GM18873 (cell line): ENCODE measurements at regions not wholly inside any gene's neighbourhood (a gene's known extent, or its start where the extent isn't known, plus 50 kb on each side); places are given as distances from the start of the nearest gene placed in this dataset.

ENCODE experiments used
- ATAC-seq: cut with Tn5 transposase; IDR thresholded peaks from one replicate; pipeline ENCODE4 v1.9.1; 2021; ENCODE audit warnings: mild to moderate bottlenecking, moderate library complexity, moderate number of reproducible peaks; ENCODE audit not compliant: unreplicated experiment, low FRiP score

DNA sequence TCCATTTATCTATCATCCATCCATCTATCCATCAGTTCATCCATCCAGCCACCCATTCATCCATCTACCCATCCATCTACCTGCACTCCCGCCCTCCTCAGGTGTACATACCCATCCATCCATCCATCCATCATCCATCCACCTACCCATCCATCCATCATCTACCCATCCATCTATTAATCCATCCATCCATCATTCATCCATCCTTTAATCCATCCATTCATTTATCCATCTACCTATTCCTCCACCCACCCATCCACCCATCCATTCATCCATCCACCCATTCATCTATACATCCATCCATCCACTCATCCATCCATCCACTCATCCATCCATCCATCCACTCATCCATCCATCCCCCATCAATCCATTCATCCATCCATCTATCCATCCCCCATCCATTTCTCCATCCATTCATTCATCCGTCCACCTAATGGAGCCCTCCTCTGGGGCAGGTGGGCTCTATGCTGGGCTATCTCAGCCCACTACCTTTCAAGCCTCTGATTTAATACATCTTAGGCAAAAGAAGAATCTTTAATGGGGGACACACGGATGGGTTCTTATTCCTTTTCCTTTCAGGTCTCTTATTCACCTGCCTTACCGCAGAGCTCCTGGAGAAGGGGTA lies 178.9 kb downstream of the URI1 start:
- ATAC-seq, result no peak

DNA sequence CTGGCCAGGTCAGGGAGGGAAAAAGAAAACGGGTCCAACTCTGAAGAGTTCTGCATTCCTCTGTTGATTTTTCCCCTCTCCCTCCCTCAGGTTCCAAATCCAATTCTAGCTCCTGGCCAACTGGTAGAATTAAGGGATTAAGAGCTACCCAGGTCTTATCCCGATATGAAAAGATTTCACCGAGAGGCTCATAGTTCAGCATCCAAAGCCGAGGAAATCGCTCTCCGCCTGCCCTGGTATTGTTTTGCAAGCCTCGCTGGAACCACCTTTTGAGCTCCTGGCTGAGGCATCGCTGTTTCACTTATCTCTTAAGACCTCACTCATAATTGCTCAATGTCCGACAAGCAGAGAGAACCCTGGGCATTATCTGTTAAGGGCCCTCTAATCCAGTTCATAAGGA lies 180.4 kb downstream of the URI1 start:
- ATAC-seq, result no peak

DNA sequence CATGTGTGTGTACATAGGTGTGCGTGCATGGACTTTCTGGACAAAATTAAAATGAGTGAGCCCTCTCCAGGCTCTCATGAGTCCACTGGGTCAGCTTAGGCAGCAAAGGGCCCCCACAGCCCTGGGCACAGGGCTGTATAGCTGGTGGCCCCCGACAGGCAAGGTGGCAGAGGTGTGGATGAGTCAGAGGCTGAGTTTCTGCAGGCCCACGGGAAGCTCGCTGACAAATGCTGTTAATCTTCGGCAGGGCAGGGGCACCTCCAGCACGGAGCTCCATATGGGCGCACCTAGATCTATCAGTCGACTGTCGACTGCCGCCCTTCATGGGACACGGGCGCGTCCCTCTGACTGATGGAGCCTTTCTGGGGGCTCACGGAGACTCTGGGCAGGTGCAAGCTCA lies 181.1 kb downstream of the URI1 start:
- ATAC-seq, result no peak

DNA sequence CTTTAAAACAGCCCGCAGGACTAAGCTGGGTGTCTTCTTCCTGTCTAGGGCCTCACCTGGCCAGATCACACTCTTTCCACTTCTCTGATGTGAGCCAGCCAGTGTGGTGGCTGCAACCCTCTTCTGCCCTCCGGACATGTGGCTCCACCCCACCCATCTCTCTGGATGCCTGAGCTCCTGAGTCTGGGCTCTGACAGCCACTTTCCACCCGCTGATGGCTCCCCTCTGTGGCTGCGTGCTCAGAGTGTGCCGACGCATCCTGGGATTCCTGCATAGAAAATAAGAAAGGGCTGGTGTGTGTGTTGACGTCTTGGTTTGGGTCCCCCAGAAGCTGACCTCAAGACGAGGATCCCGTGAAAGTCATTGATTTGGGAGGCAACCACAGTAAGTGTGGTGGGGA lies 181.6 kb downstream of the URI1 start:
- no peak for ATAC-seq

DNA sequence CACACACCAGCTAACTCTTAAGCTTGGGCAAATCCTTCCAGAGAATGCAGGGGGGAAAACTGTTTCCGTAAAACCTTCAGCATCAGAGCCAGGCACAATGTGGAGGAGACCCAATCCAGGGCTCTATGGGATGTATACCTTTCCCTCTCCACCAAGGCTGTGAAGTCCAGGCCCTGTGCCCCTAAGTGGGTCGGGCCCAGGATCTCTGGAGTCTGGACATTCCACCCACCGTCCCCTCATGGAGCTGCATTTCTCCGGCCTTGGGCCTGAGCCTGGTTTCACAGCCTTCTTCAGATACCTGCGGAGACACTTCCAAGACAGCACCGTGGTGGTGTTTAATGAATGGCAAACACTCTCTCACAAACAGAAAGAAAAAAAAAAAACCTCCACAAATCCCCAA lies 186.2 kb downstream of the URI1 start:
- no peak for ATAC-seq

DNA sequence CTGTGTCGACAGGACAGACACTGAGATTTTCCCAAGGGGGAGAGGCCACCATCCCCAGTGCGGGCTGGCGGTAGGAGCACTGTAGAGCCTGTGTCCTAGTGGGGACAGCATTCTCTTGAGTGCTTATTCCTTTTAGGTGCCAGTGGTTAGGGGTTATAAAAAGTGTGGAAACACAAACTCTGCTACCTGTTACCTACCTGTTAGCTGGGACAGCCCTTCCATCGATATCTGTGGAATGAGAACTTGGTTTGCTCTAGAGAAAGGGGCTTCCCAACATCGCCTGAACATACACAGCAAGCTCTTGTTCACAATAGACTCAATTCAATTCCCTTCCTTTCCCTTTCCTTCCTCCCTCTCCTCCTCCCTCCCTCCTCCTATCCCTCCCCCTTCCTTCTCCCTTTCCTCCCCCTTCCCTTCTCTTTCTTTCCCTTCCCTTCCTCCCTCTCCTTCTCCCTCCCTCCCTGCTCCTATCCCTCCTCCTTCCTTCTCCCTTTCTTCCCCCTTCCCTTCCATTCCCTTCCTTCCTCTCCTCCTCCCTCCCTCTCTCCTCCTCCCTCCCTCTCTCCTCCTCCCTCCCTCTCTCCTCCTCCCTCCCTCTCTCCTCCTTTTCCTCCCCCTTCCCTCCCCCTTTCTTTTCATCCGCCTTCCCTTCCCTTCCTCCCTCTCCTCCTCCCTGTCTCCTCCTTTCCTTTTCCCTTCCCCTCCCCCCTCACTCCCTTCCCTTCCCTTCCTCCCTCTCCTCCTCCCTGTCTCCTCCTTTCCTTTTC lies 188.5 kb downstream of the URI1 start:
- no peak for ATAC-seq

DNA sequence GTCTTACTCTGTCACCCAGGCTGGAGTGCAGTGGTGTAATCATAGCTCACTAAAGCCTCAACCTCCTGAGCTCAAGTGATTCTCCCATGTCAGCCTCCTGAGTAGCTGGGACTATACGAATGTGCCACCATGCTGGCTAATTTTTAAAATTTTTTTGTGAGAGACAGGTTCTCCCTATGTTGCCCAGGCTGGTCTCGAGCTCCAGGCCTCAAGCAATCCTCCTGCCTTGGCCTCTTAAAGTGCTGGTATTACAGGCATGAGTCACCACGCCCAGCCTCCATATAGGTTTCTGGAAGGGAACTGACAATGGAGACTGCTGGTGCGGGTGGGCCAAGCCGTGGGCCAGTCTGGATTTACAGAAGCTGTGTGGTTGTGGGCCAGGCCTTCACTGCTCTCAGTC lies 189.2 kb downstream of the URI1 start:
- ATAC-seq, result no peak

DNA sequence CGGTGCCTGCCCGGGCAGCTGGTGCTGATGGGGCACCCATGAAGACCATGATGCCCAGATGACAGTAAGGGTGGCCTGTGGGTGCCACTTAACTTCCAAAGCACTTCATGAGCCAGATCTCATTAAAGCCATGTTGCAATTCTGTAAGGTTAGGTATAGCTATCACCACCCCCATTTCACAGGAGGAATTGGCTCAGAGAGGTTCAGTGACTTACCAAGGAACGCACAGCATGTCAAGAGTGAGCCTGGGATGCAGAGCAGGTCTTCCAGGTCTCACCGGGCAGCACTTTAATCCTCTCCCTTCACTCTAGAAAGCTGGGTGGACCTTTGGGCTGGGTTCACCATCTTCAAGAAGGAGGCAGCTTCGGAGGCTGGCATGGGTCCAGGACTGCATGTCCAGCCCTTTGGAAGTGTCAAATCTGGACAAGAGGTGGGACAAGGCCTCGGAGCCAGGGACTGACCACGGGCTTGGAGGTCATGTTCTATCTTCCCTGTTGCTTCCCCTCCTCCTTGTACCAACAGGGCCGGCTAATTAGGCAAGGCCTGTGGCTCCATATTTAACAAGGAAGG lies 189.8 kb downstream of the URI1 start:
- no peak for ATAC-seq

DNA sequence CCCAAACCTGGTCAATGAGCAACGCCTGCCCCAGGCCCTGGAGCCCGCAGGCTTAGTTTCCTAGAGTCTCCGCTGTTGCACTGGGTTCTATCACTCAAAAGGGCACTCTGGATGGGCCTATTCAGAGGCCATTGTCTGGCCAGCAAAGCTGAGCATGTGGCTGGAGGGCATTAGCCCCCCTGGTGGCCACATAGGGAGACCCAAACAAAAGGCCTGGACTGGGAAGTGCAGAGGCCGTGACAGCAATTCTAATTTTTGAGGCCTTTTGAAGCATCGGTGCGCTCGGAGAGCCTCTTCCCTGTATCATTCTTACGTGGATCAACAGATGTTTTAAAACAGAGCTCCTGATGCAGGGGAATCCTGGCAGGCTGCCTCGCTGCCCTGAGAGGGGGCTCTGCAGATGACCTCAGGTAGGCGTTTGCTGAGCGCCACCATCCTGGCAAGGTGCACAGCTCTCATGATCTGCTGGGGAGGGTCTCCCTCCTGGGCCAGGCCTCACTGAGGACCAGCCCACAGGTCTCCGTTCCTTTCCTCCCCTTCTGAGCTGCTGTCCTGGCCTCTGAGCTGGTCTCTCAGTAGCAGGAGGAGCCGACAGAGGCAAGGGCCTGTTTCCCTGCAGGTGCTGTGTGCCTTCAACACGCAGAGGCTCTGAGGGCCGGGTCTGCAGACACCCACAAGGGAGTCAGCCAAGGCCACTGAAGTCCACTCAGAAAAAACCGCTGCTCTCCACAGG lies 190.5 kb downstream of the URI1 start:
- no peak for ATAC-seq

DNA sequence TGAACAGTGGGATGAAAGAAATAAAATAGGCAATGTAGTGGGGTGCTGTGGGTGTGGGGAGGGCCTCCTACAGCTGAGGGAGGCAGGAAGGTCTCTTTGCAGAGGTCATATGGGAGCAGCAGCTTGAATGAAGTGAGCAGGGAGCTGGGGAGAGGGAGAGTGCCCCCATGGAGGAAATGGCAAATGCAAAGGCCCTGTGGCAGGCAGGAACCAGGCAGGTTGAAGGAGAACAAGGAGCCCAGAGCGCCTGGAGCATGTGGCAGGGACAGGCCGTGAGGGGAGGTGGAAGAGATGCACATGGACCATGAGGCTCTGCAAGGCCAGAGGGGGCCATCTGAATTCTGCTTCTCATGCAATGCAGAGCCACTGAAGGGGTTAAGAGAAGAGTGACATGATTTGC lies 191.8 kb downstream of the URI1 start:
- ATAC-seq, result no peak

DNA sequence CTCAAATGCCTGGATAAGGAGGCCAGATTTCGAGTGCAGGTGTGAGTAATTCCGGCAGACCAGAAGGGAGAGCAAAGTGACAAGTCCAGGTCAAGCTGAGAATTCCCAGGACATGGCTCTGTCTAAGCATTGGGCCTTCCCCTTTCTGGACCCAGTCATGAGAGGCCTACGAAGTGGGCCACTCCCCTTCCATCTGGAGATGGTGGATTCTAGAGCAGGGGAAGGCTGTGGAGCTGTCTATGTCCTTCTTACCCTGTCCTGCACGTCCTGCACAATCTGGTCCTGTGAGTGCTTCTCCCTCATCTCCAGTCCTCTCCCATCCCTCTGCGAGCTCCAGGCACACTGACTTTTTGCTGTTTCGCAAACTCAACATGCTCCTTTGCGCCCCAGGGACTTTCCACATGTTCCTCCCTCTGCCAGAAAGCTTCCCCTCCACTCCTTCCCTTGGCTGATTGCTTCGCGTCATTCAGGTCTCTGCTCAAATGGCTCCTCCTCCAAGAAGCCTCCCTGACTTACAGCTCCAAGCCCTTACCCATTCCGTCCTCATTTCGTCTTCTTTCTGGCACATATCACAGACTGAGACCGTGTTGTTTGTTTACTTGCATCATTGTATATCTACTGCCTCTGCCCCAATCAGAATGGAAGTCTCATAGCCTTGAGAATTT lies 193.2 kb downstream of the URI1 start:
- no peak for ATAC-seq

DNA sequence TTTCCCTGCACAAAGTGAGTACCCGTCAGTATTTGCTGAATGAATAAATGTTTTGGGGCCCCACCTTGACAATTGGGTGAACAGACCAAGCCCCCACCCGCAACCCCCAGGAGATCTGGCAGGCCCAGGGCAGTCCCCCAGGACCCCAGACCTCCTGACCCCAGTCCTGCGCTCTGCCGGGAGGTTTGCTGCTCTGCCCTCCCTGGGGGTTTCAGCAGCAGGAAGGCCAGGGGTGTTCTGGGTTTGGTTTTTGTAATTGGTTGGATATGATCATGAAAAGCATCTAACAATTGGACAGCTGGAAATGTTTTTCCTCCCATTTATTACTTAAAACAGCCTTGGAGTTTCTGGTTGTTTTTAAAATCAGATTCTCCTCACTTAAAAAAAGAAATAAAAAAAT lies 193.8 kb downstream of the URI1 start:
- ATAC-seq, result no peak

DNA sequence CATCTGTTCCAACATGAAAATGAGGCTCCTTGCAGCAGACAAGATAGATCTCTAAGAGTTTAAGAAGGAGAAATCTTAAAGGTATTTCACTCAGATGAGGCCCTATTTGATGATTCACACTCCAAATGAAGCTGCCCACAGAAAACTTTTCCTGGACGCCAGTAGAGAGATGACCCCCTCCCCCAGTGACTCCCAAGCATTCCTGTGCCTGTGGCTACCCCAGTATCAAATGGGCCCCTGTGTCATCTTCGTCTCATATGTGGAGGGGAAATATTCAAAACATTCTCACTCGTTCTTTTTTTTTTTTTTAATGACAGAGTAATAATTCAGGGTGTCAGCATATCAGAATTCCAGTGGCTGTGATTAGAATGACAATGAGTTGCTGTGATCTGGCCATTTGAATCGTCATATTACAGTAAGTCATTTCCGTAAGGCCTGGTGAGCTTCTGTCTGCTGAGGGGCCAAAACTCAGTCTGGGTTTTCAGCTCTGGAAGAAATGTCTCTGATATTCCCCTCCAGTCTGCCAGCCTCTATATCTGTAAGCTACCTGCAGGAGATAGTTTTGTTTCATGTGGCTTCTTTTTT lies 194.7 kb downstream of the URI1 start:
- ATAC-seq, result no peak

DNA sequence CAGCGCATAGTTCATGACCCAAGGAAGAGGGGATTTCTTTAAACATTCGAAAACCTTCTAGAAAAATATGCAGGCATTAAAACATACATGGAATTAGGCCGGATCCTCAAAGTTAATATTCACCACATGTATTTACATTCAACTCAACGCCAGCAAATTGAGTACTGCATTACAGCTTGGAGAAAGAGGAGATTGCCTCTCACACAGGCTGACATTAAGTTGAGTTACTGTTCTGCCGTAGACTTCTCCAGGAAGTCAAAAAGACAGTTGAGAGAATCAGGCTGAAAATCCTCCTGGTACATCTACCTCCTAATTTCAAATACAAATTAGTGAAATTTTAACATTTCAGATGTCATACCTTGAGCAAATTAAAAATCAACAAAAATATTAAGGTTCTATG lies 195.7 kb downstream of the URI1 start:
- ATAC-seq, result no peak

DNA sequence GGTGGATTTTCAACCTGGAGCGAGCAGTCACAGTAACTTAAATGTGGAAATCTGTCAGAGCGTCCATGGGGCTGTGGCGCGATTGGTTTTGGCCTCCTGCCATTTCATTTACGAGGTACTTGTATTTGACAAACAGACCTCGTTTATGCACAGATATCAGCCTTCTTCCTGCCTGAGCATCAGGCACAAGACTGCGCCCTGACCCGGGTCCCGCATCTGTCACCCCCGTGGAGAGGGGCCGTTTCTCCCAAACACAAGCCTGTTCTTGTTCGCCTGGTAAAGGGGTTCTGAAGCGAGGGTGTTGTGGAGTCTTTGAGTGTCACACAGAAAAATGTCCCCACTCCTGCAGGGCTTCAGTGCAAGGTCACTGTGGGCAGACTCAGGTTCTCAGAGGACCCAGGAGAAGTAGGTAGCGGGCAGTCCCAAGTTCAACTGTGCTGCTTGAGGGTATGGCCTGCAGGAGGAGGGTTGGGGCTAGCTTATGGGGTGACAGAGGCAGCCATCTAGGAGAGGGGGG lies 202.3 kb downstream of the URI1 start:
- ATAC-seq, result no peak

DNA sequence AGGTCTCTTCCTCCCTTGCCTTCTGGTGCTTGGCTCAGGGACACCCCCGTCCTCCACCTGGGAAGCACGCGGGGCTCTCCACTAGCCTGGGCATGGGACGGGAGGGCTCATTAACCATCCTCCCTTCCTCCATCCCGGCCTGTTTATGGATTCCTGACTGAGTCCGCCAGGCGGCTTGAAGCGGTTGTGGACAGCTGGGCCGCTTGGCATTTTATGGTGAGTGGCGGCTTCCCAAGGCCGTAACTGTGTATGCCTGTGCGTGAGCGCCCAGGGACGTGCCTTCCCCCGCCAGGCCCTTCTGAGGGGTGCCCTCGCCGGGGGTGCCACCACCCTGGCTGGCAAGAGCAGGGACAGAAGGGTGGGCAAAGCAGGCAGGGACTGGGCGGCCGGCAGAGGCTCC lies 202.8 kb downstream of the URI1 start:
- ATAC-seq, result no peak

DNA sequence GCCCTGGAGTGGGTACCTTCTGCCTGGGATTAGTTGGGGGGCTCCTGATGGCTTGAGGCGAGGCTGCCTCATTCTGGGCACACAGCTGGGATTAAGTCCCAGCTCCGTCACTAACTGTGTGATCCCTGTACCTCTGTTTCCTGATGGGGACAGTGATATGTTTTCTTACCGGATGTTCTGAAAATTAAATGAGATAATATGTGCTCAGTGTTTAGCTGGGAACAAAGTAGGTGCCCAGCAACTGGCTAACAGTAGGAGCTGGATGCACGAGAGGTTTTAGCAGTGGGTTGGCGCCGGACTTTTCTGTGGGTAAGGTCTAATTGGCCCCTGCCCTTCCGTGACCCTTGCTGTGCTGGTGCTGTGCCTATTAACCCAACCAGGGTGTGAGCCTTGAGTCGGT lies 203.4 kb downstream of the URI1 start:
- no peak for ATAC-seq

DNA sequence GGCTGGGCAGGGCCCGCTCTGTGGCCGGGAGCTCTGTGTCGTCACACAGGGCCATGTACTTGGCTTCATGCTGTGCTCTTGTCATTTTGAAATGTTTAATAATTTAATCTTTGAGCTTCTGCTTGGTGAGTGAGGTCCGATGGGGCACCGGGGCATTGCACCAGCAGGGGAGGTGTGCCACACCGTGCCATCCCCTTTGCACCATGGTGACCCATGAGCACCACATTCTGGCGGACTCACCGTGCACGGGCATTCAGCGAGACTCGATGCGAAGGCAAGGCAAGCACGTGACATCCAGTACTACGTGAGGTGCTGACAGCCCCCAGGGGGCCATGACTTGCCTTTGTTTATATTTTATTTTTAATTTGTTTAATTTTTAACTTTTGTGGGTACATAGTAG lies 204.3 kb downstream of the URI1 start:
- no peak for ATAC-seq

DNA sequence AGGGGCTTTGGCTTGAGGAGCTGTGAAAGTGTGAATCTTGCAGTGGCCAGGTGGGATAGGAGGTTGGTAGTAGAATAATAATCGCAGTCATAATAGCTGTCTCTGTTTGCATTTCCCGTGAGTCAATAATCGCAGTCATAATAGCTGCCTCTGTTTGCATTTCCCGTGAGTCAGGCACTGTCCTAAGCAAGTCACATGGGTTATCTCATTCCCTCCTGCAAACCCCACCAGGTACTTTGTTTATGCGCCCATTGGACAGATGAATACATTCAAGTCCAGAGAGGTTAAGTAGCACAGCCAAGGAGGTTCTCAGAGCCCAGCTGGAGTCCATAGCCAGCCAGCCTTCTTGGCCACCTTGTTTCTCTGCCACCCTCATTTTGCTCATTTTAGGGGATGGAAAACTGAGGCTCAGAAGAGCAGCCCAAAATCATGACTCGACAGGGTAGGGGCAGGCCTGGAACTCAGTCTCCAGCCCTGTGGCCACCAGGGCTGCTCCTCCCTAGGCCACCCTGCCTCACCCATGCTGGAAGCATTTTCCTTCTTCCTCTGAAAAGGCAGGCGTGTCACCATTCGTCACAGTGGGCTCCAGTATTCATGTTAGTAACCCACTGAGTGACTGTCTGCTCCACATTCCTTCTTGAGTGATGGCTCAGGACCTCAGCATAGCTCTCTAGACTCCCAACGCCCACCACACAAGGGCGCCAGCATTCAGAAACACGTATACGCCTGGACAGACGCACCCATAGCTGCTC lies 206.2 kb downstream of the URI1 start:
- no peak for ATAC-seq

DNA sequence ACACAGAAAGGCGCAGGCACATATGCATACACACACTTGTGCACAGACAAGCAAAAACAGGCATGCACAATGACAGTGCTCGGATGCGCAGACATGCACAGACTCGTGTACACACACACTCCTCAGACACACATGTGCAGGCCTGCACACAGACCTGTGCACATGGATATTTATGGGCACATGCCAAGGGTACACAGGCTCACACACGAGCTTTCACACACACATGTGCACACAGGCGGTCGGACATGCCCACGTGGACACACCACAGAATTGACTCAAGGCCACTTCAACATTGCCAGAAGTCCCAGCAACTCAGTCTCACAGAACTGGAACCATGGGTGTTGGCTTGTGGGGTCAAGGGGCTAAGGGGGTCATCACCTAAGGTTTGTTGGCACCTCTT lies 206.8 kb downstream of the URI1 start:
- no peak for ATAC-seq
